H9 (cell line): ENCODE measurements at regions not wholly inside any gene's neighbourhood (a gene's known extent, or its start where the extent isn't known, plus 50 kb on each side); places are given as distances from the start of the nearest gene placed in this dataset.

Experiments
- DNase-seq: peaks from one replicate; pipeline ENCODE4 v3.0.0-alpha.2; 2017
- H2AFZ ChIP-seq: one replicate; pipeline ENCODE4 v1.6.1; 2013; ENCODE audit warnings: mild to moderate bottlenecking, low read length, control low read depth, moderate library complexity
- H2AK5ac ChIP-seq: 2 replicates; pipeline ENCODE4 v1.6.1; 2013; ENCODE audit warnings: low read length, control low read depth, mixed read lengths; ENCODE audit not compliant: insufficient read length
- H2BK120ac ChIP-seq: one replicate; pipeline ENCODE4 v1.6.1; 2013; ENCODE audit warnings: low read depth, mild to moderate bottlenecking, low read length, control low read depth, inconsistent platforms; ENCODE audit not compliant: poor library complexity, severe bottlenecking
- H2BK12ac ChIP-seq: 2 replicates; pipeline ENCODE4 v1.6.1; 2013; ENCODE audit warnings: low read length, control low read depth, mixed read lengths, low read depth; ENCODE audit not compliant: insufficient read length
- H2BK15ac ChIP-seq: 2 replicates; pipeline ENCODE4 v1.6.1; 2013; ENCODE audit warnings: low read depth, low read length, control low read depth
- H2BK20ac ChIP-seq: one replicate; pipeline ENCODE4 v1.6.1; 2013; ENCODE audit warnings: low read depth, mild to moderate bottlenecking, low read length, control low read depth, inconsistent platforms; ENCODE audit not compliant: poor library complexity, severe bottlenecking
- H2BK5ac ChIP-seq: 2 replicates; pipeline ENCODE4 v1.6.1; 2013; ENCODE audit warnings: low read length, control low read depth, mixed read lengths; ENCODE audit not compliant: insufficient read length
- H3K14ac ChIP-seq: 2 replicates; pipeline ENCODE4 v1.6.1; 2013; ENCODE audit warnings: low read length, control low read depth; ENCODE audit not compliant: insufficient read depth
- H3K18ac ChIP-seq: 2 replicates; pipeline ENCODE4 v1.6.1; 2013; ENCODE audit warnings: low read depth, mild to moderate bottlenecking, mixed read lengths, low read length, control low read depth; ENCODE audit not compliant: insufficient read length
- H3K23ac ChIP-seq: 2 replicates; pipeline ENCODE4 v1.6.1; 2013; ENCODE audit warnings: low read length, control low read depth, mixed read lengths, low read depth; ENCODE audit not compliant: insufficient read length
- H3K23me2 ChIP-seq: 2 replicates; pipeline ENCODE4 v1.6.1; 2013; ENCODE audit warnings: low read depth, mild to moderate bottlenecking, mixed read lengths, low read length, control low read depth; ENCODE audit not compliant: insufficient read length, poor library complexity, severe bottlenecking
- H3K27ac ChIP-seq: 2 replicates; pipeline ENCODE4 v1.5.1; 2013; ENCODE audit warnings: low read length, control low read depth, mixed read lengths, low read depth; ENCODE audit not compliant: insufficient read length
- H3K27me3 ChIP-seq: 2 replicates; pipeline ENCODE4 v1.6.1; 2013; ENCODE audit warnings: low read length, control low read depth, inconsistent platforms; ENCODE audit not compliant: insufficient read depth
- H3K4ac ChIP-seq: 2 replicates; pipeline ENCODE4 v1.6.1; 2013; ENCODE audit warnings: low read depth, mild to moderate bottlenecking, control low read depth, inconsistent platforms, low read length, moderate library complexity
- H3K4me1 ChIP-seq: 2 replicates; pipeline ENCODE4 v1.6.1; 2013; ENCODE audit warnings: low read length, control low read depth, inconsistent platforms; ENCODE audit not compliant: insufficient read depth
- H3K4me2 ChIP-seq: 2 replicates; pipeline ENCODE4 v1.6.1; 2013; ENCODE audit warnings: low read length, control low read depth, mixed read lengths; ENCODE audit not compliant: insufficient read length, insufficient read depth
- H3K56ac ChIP-seq: 2 replicates; pipeline ENCODE4 v1.6.1; 2013; ENCODE audit warnings: low read depth, mild to moderate bottlenecking, mixed read lengths, low read length, control low read depth; ENCODE audit not compliant: insufficient read length
- H3K79me1 ChIP-seq: 2 replicates; pipeline ENCODE4 v1.6.1; 2013; ENCODE audit warnings: low read depth, mild to moderate bottlenecking, moderate library complexity, low read length, control low read depth, inconsistent platforms; ENCODE audit not compliant: insufficient read depth, poor library complexity, severe bottlenecking
- H3K79me2 ChIP-seq: 2 replicates; pipeline ENCODE4 v1.6.1; 2013; ENCODE audit warnings: low read length, control low read depth, inconsistent platforms; ENCODE audit not compliant: insufficient read depth
- H3K9ac ChIP-seq: 2 replicates; pipeline ENCODE4 v1.6.1; 2013; ENCODE audit warnings: low read length, control low read depth, mixed read lengths; ENCODE audit not compliant: insufficient read length; ENCODE audit errors: extremely low read depth
- H3K9me3 ChIP-seq: one replicate; pipeline ENCODE4 v1.6.1; 2013; ENCODE audit warnings: low read depth, low read length, inconsistent platforms; ENCODE audit not compliant: control insufficient read depth
- H3T11ph ChIP-seq: one replicate; pipeline ENCODE4 v1.6.1; 2013; ENCODE audit warnings: mild to moderate bottlenecking, low read length, control low read depth, inconsistent platforms
- H4K20me1 ChIP-seq: one replicate; pipeline ENCODE4 v1.6.1; 2013; ENCODE audit not compliant: control insufficient read depth, insufficient read length, insufficient read depth
- H4K5ac ChIP-seq: 2 replicates; pipeline ENCODE4 v1.6.1; 2013; ENCODE audit warnings: low read depth, mild to moderate bottlenecking, mixed read lengths, low read length, control low read depth; ENCODE audit not compliant: insufficient read length
- H4K8ac ChIP-seq: replicated peaks from 2 replicates; pipeline ENCODE4 v1.6.1; 2013; ENCODE audit warnings: low read length, control low read depth, mixed read lengths, low read depth; ENCODE audit not compliant: insufficient read length
- H4K91ac ChIP-seq: 2 replicates; pipeline ENCODE4 v1.6.1; 2013; ENCODE audit warnings: low read depth, mild to moderate bottlenecking, moderate library complexity, mixed read lengths, low read length, control low read depth; ENCODE audit not compliant: insufficient read length
- H3K27ac Mint-ChIP-seq, 3 experiments: 2 replicates in 2 of 3; 3 replicates in 1 of 3; pipeline ENCODE4 v1.8.0; 2020 to 2021; ENCODE audit warnings: mixed read lengths in 3 of 3, mild to moderate bottlenecking in 1 of 3, moderate library complexity in 1 of 3
- H3K27me3 Mint-ChIP-seq: 2 replicates; pipeline ENCODE4 v1.8.0; 2021; ENCODE audit warnings: low read depth, mild to moderate bottlenecking, moderate library complexity, mixed read lengths
- H3K36me3 Mint-ChIP-seq, 3 experiments: 2 replicates in 2 of 3; 3 replicates in 1 of 3; pipeline ENCODE4 v1.8.0; 2020 to 2021; ENCODE audit warnings: low read depth in 3 of 3, mixed read lengths in 3 of 3; ENCODE audit not compliant: insufficient read depth in 1 of 3
- H3K4me1 Mint-ChIP-seq, 2 experiments: 2 replicates each; pipeline ENCODE4 v1.8.0; 2020; ENCODE audit warnings: mixed read lengths in 2 of 2
- H3K4me3 Mint-ChIP-seq, 2 experiments: 2 replicates in 1 of 2; 3 replicates in 1 of 2; pipeline ENCODE4 v1.8.0; 2020 to 2021; ENCODE audit warnings: mild to moderate bottlenecking in 2 of 2, mixed read lengths in 2 of 2, moderate library complexity in 1 of 2
- H3K9me3 Mint-ChIP-seq, 2 experiments: 2 replicates in 1 of 2; 3 replicates in 1 of 2; pipeline ENCODE4 v1.8.0; 2020; ENCODE audit warnings: mild to moderate bottlenecking in 2 of 2, mixed read lengths in 2 of 2, moderate library complexity in 1 of 2
- WGBS: extraction: QIAGEN DNeasy Blood & Tissue Kit; methylation state at CpG from one replicate; pipeline ENCODE4 v1.1.7; 2013; ENCODE audit warnings: missing lambda C conversion rate, low lambda C conversion rate, mixed read lengths; ENCODE audit not compliant: insufficient read length; ENCODE audit errors: extremely low coverage; 5-methylcytosine and 5-hydroxymethylcytosine counted together
- TF ChIP-seq, protein P1 (sequence below): fragments of 200-600 bp; sonication (generic); conservative IDR thresholded peaks from 3 replicates; pipeline ENCODE4 v1.8.0; 2021; ENCODE audit warnings: antibody characterized with exemption, mild to moderate bottlenecking

DNA sequence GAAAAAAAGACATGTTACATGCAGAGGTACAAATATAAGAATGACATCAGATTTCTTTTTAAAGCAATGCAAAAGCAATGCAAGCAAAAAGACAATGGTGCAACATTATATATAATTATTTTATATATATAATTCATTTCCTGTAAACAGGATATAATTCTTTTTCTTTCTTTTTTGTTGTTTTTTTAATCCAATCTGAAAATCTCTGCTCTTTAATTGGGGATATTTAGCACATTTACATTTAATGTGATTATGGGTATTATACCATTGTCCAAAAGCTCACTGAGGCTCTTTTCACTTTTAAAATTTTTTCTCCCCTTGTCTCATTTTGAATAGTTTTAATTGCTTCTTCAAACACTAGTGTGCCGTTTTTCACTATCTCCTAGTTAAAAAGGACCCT, 148.9 kb downstream of the FGF18 start:
- Histone ChIP-seq H4K91ac (no peak overlapping the region), H2BK15ac (no peak overlapping the region), H3K27ac (no peak overlapping the region), H3K4me2 (no peak overlapping the region), H3K79me2 (no peaks in the 10 kb centered on the region), H2AFZ (no peak overlapping the region), H3T11ph (no peak overlapping the region), H3K18ac (no peak overlapping the region), H2BK5ac (no peak overlapping the region), H2AK5ac (no peak overlapping the region), H2BK20ac (no peak overlapping the region), H3K79me1 (no peaks in the 10 kb centered on the region), H3K23me2 (no peaks in the 10 kb centered on the region), H4K5ac (no peak overlapping the region), H3K14ac (no peak overlapping the region), H3K27me3 (no peaks in the 10 kb centered on the region), H2BK12ac (no peak overlapping the region), H3K4me1 (no peaks in the 10 kb centered on the region), H3K9me3 (peaks cover 9% of the 10 kb centered on the region), H3K23ac (no peak overlapping the region), H4K20me1 (no peaks in the 10 kb centered on the region), H3K9ac (no peak overlapping the region), H3K56ac (no peak overlapping the region), H4K8ac (no peak overlapping the region), H2BK120ac (no peak overlapping the region), H3K4ac (no peak overlapping the region)
- TF ChIP-seq, protein P1, sequence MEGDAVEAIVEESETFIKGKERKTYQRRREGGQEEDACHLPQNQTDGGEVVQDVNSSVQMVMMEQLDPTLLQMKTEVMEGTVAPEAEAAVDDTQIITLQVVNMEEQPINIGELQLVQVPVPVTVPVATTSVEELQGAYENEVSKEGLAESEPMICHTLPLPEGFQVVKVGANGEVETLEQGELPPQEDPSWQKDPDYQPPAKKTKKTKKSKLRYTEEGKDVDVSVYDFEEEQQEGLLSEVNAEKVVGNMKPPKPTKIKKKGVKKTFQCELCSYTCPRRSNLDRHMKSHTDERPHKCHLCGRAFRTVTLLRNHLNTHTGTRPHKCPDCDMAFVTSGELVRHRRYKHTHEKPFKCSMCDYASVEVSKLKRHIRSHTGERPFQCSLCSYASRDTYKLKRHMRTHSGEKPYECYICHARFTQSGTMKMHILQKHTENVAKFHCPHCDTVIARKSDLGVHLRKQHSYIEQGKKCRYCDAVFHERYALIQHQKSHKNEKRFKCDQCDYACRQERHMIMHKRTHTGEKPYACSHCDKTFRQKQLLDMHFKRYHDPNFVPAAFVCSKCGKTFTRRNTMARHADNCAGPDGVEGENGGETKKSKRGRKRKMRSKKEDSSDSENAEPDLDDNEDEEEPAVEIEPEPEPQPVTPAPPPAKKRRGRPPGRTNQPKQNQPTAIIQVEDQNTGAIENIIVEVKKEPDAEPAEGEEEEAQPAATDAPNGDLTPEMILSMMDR = no peak
- Mint-ChIP-seq H3K9me3 (peaks cover 35 to 38% of the 10 kb centered on the region in 2 experiments), H3K27ac (no peak overlapping the region), H3K36me3 (peaks cover 17 to 39% (median 19%) of the 10 kb centered on the region in 3 experiments), H3K4me1 (peaks cover 7% of the 10 kb centered on the region in 2 experiments), H3K27me3 (peaks cover 1% of the 10 kb centered on the region), H3K4me3 (no peak overlapping the region)
- DNase-seq = no peak
- WGBS = no CpG with 5 or more reads among the region's 1 CpG
